Inflammatory macrophage (primary cell): ENCODE measurements at regions not wholly inside any gene's neighbourhood (a gene's known extent, or its start where the extent isn't known, plus 50 kb on each side); places are given as distances from the start of the nearest gene placed in this dataset.
A peak's percentile ranks its signal among the peaks of the same experiment; 100 is the strongest.

Experiments used
- DNase-seq, 2 donors: peaks; one replicate each; pipeline ENCODE4 v3.0.0-alpha.2; 2020 to 2022

DNA sequence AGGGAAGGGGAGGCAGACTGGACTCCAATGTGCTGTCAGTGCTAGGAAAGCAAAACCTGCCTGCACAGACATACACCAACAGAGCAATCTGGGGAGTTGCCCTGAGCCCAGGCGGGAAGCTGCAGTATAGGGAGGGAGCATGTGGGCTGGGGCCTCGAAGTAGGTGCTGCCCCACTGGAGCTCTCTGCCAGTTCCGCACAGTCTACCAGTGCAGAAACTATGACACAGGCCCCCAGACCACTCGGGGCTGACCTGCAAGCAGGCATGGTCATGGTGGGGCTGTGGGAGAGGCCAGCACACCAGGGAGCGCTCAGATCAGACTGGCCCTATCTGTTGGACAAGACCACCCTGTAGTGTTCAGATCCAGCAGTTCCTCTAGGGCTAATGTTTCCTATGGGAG lies 344.1 kb upstream of the TRAM1L1 start:
- no peak for DNase-seq

DNA sequence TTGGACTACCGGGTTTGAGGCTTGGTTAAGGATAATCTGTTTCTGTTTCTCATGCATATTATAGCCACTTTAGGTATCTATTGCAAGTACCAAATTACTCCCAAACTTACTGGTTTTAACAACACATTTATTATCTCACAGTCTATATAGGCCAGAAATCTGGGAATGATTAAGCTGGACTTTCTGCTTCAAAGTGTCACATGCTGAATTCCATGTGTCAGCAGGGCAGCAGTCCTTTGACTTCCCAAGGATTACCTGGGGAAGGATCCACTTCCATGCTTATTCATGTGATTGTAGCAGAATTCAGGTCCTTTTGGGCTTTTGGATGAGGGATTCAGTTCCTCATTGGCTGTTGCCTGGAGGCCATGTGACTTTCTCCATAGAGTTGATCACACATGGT lies 349.0 kb upstream of the TRAM1L1 start:
- no peak for DNase-seq

DNA sequence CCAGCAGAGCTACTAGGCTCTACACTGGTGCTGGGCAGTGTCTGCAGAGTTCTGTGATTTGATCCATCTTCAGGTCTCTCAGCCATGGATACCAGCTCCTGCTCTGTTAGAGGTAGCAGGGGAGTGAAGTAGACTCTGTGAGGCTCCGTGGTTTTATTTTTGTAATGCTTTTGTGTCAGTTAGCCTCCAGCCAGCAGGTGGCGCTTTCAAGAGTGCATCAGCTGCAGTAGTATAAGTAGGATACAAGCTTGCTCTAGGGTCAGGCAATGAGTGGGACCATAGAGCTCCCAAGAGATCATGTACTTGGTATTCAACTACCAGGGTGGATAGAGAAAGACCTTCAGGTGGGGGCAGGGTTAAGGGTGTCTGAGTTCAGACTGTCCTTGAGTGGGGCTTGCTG lies 362.5 kb upstream of the TRAM1L1 start:
- peak; percentile 8 to 13 for DNase-seq

DNA sequence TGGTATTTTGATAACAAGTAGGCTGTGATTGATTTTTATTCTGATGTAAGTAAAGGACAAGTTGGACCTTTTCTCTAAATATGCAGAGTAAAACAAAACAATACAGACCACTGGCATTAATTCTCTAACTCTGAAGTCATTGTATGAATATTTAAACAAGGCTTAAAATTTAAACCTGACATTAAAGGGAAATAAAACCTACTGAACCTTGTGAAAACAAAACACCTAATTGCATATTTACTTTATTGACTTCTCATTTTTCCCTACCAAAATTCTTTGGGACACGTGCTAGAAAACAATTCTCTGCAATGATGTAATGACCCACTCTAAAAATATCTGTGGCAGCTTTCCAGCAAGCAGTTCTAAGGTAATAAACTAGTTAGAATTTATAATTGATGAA lies 369.7 kb upstream of the TRAM1L1 start:
- DNase-seq = no peak

DNA sequence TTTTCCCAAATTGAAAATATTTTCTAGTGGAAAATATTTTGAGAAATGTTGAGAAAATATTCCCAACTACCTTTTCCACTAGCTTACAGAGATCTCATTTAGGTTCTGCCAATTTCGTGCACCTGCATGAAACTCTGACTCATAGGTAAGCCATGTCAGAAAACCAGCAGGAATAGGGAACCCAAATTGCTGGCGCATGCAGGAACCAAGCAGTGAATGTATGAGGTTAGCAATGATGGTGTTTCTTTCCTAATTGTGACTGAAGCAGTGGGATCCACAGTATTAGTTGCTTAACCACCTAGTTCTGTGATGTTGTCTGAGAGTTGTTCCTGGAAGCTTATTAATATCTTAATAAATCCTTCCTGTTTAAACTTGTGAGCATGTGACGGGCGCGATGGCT lies 381.0 kb upstream of the TRAM1L1 start:
- no peak for DNase-seq

DNA sequence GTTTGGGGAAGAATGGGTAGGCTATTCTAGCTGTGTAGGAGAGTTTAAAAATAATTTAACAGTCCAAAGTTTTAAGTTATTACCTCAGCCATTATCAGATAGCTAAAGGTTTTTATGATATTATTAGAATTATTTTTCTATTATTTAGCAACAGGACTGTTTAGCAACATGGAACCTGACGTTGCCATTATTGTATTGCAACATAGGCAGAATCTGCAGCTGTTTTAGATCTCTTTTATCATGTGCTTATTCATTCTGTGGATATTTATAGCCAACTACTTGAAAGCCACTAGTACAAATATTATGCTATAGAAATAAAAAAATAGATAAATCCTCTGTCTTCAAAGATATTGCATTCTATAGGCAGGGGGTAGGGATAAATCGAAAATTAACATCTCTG lies 382.0 kb upstream of the TRAM1L1 start:
- DNase-seq = no peak

DNA sequence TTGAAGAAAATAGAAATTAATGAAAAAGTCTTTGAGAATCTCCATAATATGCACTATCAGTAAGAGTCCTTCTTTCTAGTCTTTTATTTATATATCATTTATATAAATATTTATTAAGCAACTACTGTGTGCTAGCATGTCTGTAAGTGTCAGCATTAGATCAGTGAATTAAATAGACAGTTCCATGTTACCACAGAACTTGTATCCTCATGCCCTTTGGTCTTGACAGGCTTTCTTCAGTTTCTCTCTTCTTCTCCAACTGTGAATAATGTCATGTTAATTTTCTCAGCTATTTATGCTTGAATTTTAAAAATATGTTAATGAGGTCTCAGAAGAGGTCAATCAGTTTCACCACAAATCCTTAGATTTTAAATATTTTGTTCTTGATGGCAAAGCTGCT lies 389.6 kb upstream of the TRAM1L1 start:
- no peak for DNase-seq

DNA sequence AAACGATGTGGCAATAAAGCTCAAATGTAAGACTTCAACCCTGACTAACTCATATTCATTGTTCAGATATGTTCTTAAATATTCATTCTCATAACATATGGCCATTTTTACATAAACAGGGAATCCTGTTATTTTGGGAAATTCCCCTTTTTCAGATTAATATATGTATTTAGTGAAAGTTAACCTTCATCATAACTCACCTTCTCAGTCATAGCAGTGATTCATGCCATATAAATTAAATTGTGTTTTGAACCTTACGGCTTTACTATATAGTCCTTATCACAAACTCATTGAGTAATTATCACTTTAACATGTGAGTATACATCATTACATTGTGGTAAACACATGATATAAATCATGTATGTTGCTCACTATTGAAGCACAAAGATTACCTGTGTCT lies 392.5 kb upstream of the TRAM1L1 start:
- DNase-seq = no peak

DNA sequence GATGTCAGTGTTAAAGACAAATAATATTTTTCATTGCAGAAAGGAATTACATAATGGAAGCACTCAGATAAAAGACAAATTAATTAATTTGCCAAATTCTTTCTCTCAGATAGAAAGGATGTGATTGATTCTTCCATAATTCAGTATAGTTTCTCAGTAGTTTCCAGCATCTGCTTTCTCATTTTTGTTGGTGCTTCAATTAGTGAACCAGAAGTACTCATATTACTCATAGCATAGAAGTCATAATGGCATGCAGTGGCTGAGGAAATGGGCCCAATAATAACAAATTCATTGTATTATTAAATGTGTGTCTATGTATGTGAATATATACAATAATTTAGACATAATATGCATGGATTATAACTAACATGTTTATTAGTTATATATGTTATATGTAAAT lies 393.3 kb upstream of the TRAM1L1 start:
- no peak for DNase-seq

DNA sequence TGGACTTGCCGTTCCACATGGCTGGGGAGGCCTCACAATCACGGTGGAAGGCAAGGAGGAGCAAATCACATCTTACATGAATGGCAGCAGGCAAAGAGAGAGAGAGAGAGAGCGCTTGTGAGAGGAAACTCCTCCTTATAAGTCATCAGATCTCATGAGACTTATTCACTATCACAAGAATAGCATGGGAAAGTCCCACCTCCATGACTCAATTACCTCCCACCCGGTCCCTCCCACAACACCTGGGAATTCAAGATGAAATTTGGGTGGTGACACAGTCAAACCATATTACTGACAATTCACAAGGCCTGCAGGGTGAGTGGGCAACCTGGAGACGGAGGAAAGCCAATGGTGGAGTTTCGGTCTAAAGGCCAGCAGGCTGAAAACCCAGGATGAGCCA lies 394.3 kb upstream of the TRAM1L1 start:
- no peak for DNase-seq

DNA sequence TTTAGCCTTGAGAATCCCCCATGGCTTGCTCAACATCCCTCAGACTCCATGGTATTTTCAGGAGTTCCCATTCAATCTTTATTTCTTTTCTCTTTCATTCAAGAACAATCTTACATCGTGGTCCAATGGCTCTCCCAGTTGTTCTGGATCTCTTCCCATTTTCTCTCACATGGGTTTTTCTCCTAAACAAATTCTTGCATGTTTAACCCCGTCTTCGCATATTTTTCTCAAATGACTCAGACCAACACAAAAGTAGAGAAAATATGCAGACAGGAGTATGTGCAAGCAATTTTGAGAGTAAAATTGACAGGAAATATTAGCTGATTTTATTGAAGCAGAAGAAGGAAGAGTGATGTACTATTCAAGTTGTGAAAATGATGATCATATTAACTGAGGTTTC lies 396.4 kb upstream of the TRAM1L1 start:
- DNase-seq = no peak

DNA sequence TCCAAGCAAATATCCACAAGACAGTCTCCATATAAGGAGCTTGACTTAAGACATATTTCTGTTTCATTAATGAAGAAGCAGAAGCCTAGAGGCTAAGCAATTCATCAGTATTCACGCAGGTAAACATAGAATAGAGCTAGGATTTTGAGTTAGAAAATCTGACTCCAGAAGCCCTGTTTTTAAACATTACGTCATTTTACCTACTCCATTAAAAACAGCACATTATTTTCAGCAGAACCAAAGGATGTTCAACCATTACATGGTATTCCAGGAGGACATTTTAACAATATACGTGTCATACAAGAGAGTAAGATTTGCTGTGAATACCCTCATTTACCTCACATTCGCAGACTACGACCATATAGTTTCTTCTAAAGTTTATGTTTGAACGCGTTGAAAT lies 403.3 kb upstream of the TRAM1L1 start:
- no peak for DNase-seq

DNA sequence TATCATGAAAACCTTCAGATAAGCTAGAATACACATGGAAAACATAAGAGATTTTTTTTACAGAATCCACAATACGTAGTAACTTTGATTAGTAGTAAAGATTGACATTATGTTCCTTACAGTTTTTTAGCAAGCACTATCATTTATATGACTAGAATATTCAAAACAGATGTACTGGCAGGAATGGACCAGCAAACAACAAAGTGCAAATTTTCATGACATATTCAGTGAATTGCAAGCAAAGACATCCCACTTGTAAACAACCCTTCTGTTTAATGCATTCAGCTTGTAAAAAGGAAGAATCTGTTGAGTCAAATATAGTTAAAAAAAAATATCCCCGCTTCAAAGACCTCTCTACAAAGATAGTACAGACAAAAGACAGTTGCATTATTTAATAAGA lies 403.7 kb upstream of the TRAM1L1 start:
- DNase-seq = no peak

DNA sequence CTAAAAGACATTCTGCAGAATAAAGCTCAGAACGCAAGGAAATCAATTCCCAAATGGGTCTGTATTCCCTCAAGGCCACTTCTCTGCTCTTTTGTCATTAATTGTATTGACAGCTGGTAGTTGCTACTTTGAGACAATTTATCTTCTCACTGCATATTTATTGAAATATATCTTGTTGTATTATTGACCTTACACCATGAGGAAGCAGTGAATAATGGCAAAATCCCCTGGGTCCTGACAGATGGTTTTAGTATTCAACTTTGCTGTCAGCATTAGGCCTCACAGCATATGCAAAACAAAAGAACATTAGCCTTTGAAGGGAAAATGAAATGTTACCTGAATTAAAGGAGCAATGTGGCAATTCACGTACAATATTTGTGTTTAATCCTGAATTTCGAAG lies 406.1 kb upstream of the TRAM1L1 start:
- DNase-seq = no peak

DNA sequence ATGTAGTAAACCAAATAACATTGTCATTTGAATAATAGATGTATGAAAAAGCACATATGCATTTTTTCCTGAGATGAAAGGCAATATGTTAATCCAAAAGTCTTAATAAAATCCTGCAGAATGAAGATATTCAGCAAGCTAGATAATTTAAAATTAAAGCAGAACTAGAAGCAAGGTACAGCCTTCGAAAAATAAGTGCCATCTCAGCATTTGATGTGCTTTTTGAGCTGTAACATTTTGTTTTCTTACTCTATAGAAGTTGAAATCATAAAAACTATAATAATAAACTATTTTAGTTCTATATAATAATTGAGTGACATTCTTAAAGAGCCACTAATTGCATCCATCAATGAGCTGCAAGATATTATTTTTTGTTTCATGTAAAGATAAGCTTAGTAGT lies 410.4 kb upstream of the TRAM1L1 start:
- no peak for DNase-seq

DNA sequence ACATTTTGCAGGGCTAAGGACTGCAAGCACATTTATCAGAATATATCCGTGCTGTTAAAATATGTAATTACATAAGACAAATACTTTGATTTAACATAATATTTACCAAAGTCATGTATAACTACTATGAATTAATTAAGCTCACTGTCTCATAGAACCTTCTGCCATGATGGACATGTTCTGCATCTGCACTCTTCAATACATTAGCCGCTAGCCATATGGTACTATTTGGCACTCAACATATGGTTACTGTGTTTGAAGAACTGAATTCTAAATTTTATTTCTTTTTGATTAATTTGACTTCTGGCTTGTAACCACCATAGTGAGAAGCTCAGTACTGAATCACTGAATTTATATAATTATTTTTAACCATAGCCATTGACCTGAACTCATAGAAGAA lies 427.0 kb upstream of the TRAM1L1 start:
- DNase-seq = no peak

DNA sequence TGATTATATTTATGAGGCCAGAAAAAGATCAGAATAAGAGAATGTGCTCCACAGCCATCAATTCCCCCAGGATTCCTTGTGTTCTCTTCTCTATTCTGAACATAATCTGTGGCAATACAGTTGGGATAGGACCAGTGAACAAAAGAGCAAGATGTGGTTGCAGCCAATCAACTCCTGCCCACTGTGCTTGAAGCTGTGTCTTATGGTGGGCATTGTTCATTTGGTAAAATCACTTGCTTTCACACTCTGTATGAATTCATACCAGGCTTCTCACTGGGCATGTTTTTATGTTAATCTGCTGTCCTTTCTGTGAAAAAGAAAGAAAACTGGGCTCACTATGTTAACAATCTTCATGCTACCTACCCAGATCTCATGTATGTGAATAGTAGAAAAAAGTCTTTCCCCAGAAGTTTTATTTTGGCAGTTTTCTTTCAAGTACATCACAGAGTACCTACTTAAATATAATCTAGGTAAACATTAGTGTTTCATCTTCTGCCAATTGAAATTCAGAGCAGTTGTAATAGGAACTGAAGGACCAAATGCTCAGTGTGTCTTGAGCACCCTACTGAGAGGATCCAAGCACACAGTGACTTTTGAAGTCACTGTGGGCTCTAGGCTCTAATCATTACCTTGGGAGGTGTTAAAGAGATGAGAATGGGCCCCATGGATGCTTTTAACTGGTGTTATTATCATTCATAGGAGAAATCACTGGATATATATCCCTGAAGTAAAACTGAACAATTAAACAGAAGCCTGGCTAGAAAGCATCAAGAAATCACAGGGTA lies 429.2 kb upstream of the TRAM1L1 start:
- DNase-seq = no peak

DNA sequence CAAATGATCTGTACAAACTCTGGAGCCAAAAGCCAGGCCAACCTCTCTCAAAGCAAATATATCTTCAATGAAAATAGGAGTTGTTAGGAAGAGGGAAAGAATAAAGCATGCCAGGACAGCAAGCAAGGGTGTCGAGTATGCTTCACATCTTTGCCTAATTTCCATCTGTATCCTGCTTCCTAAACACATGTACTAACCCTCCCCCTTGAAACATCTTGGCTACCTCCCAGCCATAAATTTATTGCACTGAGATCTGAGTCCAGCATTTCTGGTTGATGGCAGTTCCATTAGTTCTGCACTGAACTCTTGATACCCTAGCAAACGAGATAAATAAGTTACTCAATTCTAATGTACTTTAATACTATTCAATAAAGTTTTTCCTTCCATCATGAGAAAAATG lies 430.5 kb upstream of the TRAM1L1 start:
- DNase-seq = no peak

DNA sequence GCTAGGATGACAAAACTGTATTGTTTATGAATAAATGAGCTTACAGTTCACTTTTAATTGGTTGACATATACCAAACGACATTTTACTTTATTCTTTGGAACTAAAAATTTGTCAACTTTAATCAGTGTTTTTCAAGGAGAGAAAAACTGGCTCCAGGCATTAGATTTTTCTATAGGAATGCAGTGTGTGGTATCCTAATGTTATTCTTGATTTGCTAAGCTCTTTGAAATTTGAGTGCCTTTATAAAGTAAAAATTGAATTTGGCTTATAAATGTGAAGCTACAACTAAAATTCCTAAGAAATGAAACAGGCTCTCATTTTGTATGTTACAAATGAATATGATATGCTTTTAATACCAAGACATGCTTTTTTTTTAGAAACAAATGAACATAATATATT lies 442.2 kb upstream of the TRAM1L1 start:
- no peak for DNase-seq

DNA sequence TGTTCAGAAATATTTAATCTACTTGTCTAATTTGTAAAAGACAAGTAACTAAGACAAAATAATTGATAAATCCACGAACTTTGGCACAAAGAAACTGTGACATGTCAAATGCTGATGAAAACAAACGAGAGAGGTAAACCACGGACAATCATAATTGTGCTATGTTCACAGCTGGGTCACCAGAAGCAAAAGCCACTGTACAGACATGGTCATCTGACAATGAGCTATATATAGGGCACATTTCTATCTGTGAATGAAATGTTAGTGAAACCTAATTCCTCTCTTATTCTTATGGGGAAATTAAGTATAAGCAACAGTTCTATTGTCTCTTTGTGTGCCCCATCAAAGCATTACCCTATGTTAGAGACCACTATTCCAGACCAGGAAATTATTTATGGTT lies 444.0 kb upstream of the TRAM1L1 start:
- no peak for DNase-seq

DNA sequence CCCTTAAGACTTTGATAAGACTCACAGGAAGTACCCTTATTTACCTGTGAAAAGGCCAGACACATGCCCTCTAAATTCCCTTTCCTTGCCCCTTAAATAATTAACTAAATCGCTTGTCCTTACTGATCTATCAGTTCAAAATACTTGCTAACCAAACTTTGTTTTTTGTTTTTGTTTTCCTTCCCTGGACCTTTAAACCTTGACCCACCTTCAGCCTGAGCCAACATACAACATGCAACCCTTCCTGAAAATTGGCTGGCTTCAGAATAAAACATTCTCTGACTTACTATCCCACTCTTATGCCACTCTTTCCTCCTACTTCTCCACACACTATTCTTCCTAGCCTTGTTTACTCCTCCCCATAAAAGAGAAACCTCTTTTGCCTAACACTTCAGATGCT lies 448.1 kb upstream of the TRAM1L1 start:
- DNase-seq = no peak

DNA sequence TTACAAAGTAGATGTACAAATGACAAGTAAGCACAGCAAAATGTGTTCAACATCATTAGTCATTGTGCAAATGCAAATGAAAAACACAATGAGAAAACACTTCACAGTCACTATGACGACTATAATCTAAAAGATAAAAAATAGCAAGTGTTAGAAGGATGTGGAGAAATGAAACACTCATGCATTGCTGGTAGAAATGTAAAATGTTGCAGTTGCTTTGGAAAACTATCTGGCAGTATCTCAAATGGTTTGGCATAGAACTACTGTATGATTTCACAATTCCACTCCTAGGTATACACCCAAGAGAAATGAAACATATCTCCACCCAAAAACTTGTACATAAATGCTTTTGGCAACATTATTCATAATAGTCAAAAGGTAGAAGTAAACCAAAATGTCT lies 459.7 kb upstream of the TRAM1L1 start:
- DNase-seq = no peak

DNA sequence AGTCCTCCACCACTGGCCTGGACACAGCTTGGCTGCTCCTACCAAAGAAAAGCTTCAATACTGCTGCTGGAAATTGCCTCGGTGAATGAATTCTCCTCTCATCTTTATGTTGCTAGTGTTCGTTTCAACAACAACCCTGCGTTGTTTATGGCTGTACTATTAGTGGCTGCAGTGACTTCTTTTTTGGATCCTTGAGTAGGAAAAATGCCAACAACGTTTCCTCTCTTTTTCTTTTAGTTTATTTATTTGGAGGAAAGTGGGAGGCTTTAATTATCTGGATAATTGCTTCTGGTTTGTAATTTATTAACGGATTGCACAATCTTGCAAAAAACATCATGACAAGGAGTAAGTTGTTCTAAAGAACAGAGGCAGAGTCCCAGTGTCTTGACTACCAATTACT lies 464.1 kb upstream of the TRAM1L1 start:
- no peak for DNase-seq

DNA sequence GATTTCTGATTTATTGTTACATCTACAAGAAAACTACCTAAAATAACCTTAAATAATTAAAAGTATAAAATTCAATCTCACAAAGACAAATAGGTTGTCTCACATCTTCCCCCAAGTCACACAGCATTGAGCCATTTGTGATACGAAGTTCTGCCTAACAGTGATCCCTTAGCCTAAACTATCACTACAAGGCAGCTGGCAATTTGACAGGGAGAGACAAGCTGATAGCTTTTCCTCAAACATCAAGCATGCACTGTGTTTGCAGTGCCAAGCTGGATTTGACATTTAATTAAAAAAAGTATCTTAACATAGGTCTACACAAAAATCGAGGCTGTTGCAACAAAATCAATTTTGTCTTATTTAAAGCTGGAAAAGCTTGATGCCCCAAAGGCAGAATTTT lies 464.7 kb upstream of the TRAM1L1 start:
- DNase-seq = no peak

DNA sequence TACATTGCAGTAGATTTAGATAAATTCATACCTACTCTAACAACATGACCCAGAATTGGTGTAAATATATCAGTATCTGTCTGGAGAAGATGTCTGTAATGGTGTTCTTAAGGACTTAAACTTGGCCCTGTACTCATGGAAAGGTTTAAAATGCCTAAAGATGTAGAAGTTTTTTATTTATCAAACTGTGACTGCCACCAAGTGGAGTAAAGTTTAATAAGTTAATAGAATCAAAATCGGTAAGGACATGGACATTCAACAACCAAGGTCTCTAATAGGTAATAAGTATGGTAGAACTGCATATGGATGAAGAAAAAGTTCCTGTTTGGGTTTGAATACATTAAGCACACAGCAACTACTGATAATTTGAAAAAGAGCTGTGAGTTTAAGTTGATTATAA lies 474.0 kb upstream of the NDST3 start:
- DNase-seq = no peak
